ENCODE measurements at regions not wholly inside any gene's neighbourhood (a gene's known extent, or its start where the extent isn't known, plus 50 kb on each side); places are given as distances from the start of the nearest gene placed in this dataset.

DNA sequence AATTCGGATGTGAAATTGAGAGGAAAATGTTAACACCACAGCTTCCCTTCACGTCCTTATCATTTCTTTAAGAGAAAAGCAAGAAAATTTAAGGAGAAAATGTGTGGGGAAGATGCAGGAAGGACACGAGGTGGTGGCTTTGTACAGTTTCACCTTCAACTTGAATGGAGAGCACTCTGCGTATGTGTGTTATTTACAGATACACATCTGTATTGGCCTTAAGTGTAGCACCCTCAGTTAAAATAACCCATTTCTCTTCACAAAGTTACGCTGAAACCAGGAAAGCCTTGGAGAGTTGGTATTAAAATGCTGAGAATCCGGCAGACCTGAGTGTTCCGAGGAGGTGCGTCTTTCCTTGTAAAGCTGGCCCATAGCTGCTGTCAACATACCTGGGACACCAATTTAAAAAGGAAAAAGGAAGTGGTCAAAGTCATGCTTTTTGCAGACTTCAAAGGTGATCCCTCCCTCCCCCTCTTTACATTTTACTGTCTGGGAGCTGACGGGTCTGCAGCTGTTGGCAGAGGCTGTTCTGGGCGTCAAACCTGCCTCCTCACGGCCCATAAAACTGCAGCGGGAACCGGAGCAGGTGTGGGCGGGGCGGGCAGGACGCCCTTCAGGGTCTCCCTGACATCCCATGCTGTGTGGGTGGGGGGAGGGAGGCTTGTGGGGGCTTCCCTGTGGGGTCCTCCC, 61.3 kb upstream of the TBXT start:
- POLR2A ChIA-PET (ENCODE audit: unreplicated experiment), result no interaction called here
- Histone ChIP-seq H3K27ac (ENCODE audit: low read length) (no peak overlapping the region), H2AFZ (ENCODE audit: low read length) (no peak overlapping the region), H3K9ac (ENCODE audit: low read length) (no peak overlapping the region), H3K27me3 (ENCODE audit: low read length) (peaks cover 62% of the 10 kb centered on the region), H3K36me3 (ENCODE audit: low read depth, low read length) (no peaks in the 10 kb centered on the region), H4K20me1 (ENCODE audit: low read length) (no peaks in the 10 kb centered on the region), H3K9me2 (replicated peaks; ENCODE audit: low read length) (no peaks in the 10 kb centered on the region), H3K4me2 (ENCODE audit: low read length) (no peak overlapping the region), H3K79me2 (ENCODE audit: low read length) (no peaks in the 10 kb centered on the region), H3K4me3 (ENCODE audit: low read length) (no peak overlapping the region), H3K9me3 (ENCODE audit: low read length) (no peaks in the 10 kb centered on the region), H3F3A (ENCODE audit: low read length, unreplicated experiment) (no peaks in the 10 kb centered on the region), H3K4me1 (ENCODE audit: insufficient read depth, low read length) (no peaks in the 10 kb centered on the region)
- TF ChIP-seq EZH2phosphoT487 (IDR thresholded peaks at IDR 0.05; ENCODE audit: borderline replicate concordance, low read length), result no peak
- TF ChIP-seq, protein P1, sequence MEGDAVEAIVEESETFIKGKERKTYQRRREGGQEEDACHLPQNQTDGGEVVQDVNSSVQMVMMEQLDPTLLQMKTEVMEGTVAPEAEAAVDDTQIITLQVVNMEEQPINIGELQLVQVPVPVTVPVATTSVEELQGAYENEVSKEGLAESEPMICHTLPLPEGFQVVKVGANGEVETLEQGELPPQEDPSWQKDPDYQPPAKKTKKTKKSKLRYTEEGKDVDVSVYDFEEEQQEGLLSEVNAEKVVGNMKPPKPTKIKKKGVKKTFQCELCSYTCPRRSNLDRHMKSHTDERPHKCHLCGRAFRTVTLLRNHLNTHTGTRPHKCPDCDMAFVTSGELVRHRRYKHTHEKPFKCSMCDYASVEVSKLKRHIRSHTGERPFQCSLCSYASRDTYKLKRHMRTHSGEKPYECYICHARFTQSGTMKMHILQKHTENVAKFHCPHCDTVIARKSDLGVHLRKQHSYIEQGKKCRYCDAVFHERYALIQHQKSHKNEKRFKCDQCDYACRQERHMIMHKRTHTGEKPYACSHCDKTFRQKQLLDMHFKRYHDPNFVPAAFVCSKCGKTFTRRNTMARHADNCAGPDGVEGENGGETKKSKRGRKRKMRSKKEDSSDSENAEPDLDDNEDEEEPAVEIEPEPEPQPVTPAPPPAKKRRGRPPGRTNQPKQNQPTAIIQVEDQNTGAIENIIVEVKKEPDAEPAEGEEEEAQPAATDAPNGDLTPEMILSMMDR (conservative IDR thresholded peaks at IDR 0.05; ENCODE audit: low read depth, low read length), result no peak
- TF ChIP-seq EZH2 (IDR thresholded peaks at IDR 0.05; ENCODE audit: low read length, unreplicated experiment), result no peak
- intact Hi-C loops (cut with micrococcal nuclease), result no loop called here
- DNase-seq, result no peak
- CTCF ChIA-PET, result no interaction called here
- no TSS peak for BruUV-seq (replicated peaks)
- no peak for ATAC-seq

DNA sequence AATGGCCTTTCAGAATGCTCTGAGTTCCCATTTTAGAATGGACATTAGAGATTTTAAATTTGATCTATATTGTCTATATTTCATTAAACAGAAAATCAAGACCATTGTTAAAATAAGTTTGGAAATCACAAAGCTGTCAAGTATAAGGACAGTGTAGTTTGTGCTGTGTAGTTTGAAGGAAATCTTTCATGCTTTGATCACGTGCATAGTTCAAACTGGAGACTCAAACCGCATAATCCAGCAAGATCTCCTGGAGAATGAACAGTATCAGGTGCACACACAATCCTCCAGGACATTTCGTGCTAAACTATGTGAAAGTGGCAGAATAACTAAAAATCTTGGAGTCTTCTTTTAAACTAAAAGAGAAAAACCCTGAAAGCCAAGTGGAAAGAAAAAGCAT, 60.8 kb upstream of the TBXT start:
- intact Hi-C loops (cut with micrococcal nuclease), result no loop called here
- POLR2A ChIA-PET (ENCODE audit: unreplicated experiment), result no interaction called here
- Histone ChIP-seq H3F3A (ENCODE audit: low read length, unreplicated experiment) (no peaks in the 10 kb centered on the region), H4K20me1 (ENCODE audit: low read length) (no peaks in the 10 kb centered on the region), H2AFZ (ENCODE audit: low read length) (no peak overlapping the region), H3K9me2 (replicated peaks; ENCODE audit: low read length) (no peaks in the 10 kb centered on the region), H3K27me3 (ENCODE audit: low read length) (peaks cover 58% of the 10 kb centered on the region), H3K9ac (ENCODE audit: low read length) (no peak overlapping the region), H3K36me3 (ENCODE audit: low read depth, low read length) (no peaks in the 10 kb centered on the region), H3K27ac (ENCODE audit: low read length) (no peak overlapping the region), H3K9me3 (ENCODE audit: low read length) (no peaks in the 10 kb centered on the region), H3K79me2 (ENCODE audit: low read length) (no peaks in the 10 kb centered on the region), H3K4me1 (ENCODE audit: insufficient read depth, low read length) (no peaks in the 10 kb centered on the region), H3K4me3 (ENCODE audit: low read length) (no peak overlapping the region), H3K4me2 (ENCODE audit: low read length) (no peak overlapping the region)
- no peak for ATAC-seq
- TF ChIP-seq, protein P1 (conservative IDR thresholded peaks at IDR 0.05; ENCODE audit: low read depth, low read length), result no peak
- TF ChIP-seq EZH2 (IDR thresholded peaks at IDR 0.05; ENCODE audit: low read length, unreplicated experiment) (no peak), EZH2phosphoT487 (IDR thresholded peaks at IDR 0.05; ENCODE audit: borderline replicate concordance, low read length) (no peak)
- DNase-seq, result no peak
- CTCF ChIA-PET, result no interaction called here
- BruUV-seq (replicated peaks), result no TSS peak

DNA sequence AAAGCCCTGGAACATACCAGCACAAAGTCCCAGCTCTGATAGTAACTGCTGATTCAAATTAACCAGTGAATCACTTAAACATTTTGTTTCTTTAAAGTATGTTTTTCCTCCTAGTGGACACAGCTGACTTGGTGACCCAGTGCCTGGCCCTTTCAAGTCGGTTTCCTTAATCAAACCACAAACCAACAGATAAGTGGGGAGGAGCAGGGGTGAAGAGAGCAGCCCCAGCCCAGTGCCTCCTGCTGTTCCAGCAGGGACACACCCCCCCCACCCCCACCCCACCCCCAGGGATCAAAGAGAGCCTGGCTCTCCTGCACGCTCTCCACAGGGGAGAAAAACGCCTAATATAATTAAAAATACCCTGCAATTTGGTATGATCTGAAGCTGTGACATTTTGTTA, 55.4 kb upstream of the TBXT start:
- H3K27ac ChIP-seq (ENCODE audit: low read length), result no peak overlapping the region
- peaks cover 51% of the 10 kb centered on the region for H3K27me3 ChIP-seq (ENCODE audit: low read length)
- DNase-seq (no peak), ATAC-seq (no peak)
- no peaks in the 10 kb centered on the region for H3K36me3 ChIP-seq (ENCODE audit: low read depth, low read length)
- ChIA-PET CTCF (no interaction called here), POLR2A (ENCODE audit: unreplicated experiment) (no interaction called here)
- TF ChIP-seq, protein P1 (conservative IDR thresholded peaks at IDR 0.05; ENCODE audit: low read depth, low read length), result no peak
- no peak for TF ChIP-seq EZH2phosphoT487 (IDR thresholded peaks at IDR 0.05; ENCODE audit: borderline replicate concordance, low read length)
- no peak for TF ChIP-seq EZH2 (IDR thresholded peaks at IDR 0.05; ENCODE audit: low read length, unreplicated experiment)
- H2AFZ ChIP-seq (ENCODE audit: low read length), result no peak overlapping the region
- H4K20me1 ChIP-seq (ENCODE audit: low read length), result no peaks in the 10 kb centered on the region
- no peaks in the 10 kb centered on the region for H3K79me2 ChIP-seq (ENCODE audit: low read length)
- BruUV-seq (replicated peaks), result no TSS peak
- no peak overlapping the region for H3K9ac ChIP-seq (ENCODE audit: low read length)
- H3K4me2 ChIP-seq (ENCODE audit: low read length), result no peak overlapping the region
- no peaks in the 10 kb centered on the region for H3K4me1 ChIP-seq (ENCODE audit: insufficient read depth, low read length)
- intact Hi-C loops (cut with micrococcal nuclease), result no loop called here
- no peaks in the 10 kb centered on the region for H3F3A ChIP-seq (ENCODE audit: low read length, unreplicated experiment)
- H3K4me3 ChIP-seq (ENCODE audit: low read length), result no peak overlapping the region
- no peaks in the 10 kb centered on the region for H3K9me3 ChIP-seq (ENCODE audit: low read length)
- H3K9me2 ChIP-seq (replicated peaks; ENCODE audit: low read length), result no peaks in the 10 kb centered on the region

Measured in PC-3 (cell line).